H1 (cell line): ENCODE measurements at regions not wholly inside any gene's neighbourhood (a gene's known extent, or its start where the extent isn't known, plus 50 kb on each side); places are given as distances from the start of the nearest gene placed in this dataset.

Experiments used
- CTCF ChIA-PET: fragments of 300-600 bp; sonication (Branson Sonifier 250); formaldehyde crosslinking; loops from one replicate; lab custom pipeline; 2021; ENCODE audit not compliant: partially characterized antibody; lab: Charles Lee
- POLR2A ChIA-PET: fragments of 300-600 bp; sonication (Branson Sonifier 250); formaldehyde crosslinking; loops from one replicate; lab custom pipeline; 2021; ENCODE audit warnings: inconsistent platforms; ENCODE audit not compliant: partially characterized antibody; lab: Charles Lee
- DNase-seq, 2 experiments: peaks; one replicate each; pipeline versions ENCODE4 v3.0.0 to v3.0.0-alpha.2; 2010 to 2022; ENCODE audit warnings: low spot score in 2 of 2, low read depth in 1 of 2, mixed read lengths in 1 of 2
- FAIRE-seq: peaks from 2 replicates; lab custom pipeline; 2011; peaks lifted over from hg19 to GRCh38; lab: Jason Lieb, UNC
- H2AFZ ChIP-seq: 2 replicates; pipeline ENCODE4 v1.8.1; 2012; ENCODE audit warnings: low read length, inconsistent platforms
- H2AK5ac ChIP-seq: 2 replicates; pipeline ENCODE4 v1.6.1; 2013; ENCODE audit warnings: low read depth, low read length
- H2BK120ac ChIP-seq: replicated peaks from 2 replicates; pipeline ENCODE3; 2013; ENCODE audit warnings: low read depth, low read length, inconsistent platforms
- H2BK12ac ChIP-seq: 2 replicates; pipeline ENCODE4 v1.6.1; 2013; ENCODE audit warnings: low read depth, low read length
- H2BK15ac ChIP-seq: 2 replicates; pipeline ENCODE4 v1.6.1; 2013; ENCODE audit warnings: low read length
- H2BK20ac ChIP-seq: 2 replicates; pipeline ENCODE4 v1.6.1; 2013; ENCODE audit warnings: low read length
- H2BK5ac ChIP-seq: 2 replicates; pipeline ENCODE4 v1.6.1; 2013; ENCODE audit warnings: low read depth, low read length
- H3K14ac ChIP-seq: 2 replicates; pipeline ENCODE4 v1.6.1; 2013; ENCODE audit warnings: inconsistent platforms; ENCODE audit not compliant: insufficient read length
- H3K18ac ChIP-seq: 2 replicates; pipeline ENCODE4 v1.6.1; 2013; ENCODE audit warnings: low read length; ENCODE audit errors: extremely low read depth
- H3K23ac ChIP-seq: 2 replicates; pipeline ENCODE4 v1.6.1; 2013; ENCODE audit warnings: inconsistent platforms; ENCODE audit not compliant: insufficient read length
- H3K23me2 ChIP-seq: 2 replicates; pipeline ENCODE4 v1.6.1; 2013; ENCODE audit warnings: low read depth, low read length
- H3K27ac ChIP-seq: 2 replicates; pipeline ENCODE4 v1.6.1; 2011; ENCODE audit warnings: low read depth, low read length, inconsistent platforms
- H3K27me3 ChIP-seq, 4 experiments: replicated peaks in 1 of 4; 1 replicate in 1 of 4; 2 replicates in 3 of 4; pipeline versions ENCODE4 v1.6.1 to v1.8.1; 2011 to 2013; ENCODE audit warnings: low read length in 3 of 4, mild to moderate bottlenecking in 3 of 4, inconsistent platforms in 2 of 4, mixed read lengths in 2 of 4, moderate library complexity in 1 of 4; ENCODE audit not compliant: control insufficient read depth in 3 of 4, insufficient read depth in 3 of 4; ENCODE audit errors: extremely low read depth in 1 of 4
- H3K36me3 ChIP-seq, 4 experiments: 2 replicates each; pipeline versions ENCODE4 v1.6.1 to v1.8.1; 2011 to 2013; ENCODE audit warnings: mild to moderate bottlenecking in 4 of 4, low read length in 3 of 4, moderate library complexity in 2 of 4, control low read depth in 1 of 4, inconsistent platforms in 1 of 4; ENCODE audit not compliant: insufficient read depth in 4 of 4, control insufficient read depth in 2 of 4
- H3K4ac ChIP-seq: replicated peaks from 2 replicates; pipeline ENCODE3; 2013; ENCODE audit warnings: low read length, low read depth, mixed read lengths, inconsistent platforms; ENCODE audit not compliant: insufficient read length
- H3K4me1 ChIP-seq, 4 experiments: replicated peaks in 1 of 4; 1 replicate in 1 of 4; 2 replicates in 3 of 4; pipeline versions ENCODE4 v1.6.1 to v1.8.1; 2011 to 2013; ENCODE audit warnings: low read length in 3 of 4, inconsistent platforms in 2 of 4, mixed read lengths in 1 of 4; ENCODE audit not compliant: insufficient read depth in 4 of 4, control insufficient read depth in 3 of 4
- H3K4me2 ChIP-seq, 2 experiments: 2 replicates each; pipeline versions ENCODE4 v1.6.1 to v1.8.1; 2011 to 2013; ENCODE audit warnings: low read depth in 2 of 2, low read length in 2 of 2, control low read depth in 1 of 2, inconsistent platforms in 1 of 2, mild to moderate bottlenecking in 1 of 2; ENCODE audit not compliant: insufficient read depth in 1 of 2
- H3K4me3 ChIP-seq, 4 experiments: fragments of 200-600, 300-600 bp in 1 of 4; sonication (generic), shearing (Covaris generic), sonication (Bioruptor Twin) in 1 of 4; 2 replicates each; pipeline versions ENCODE4 v1.5.1 to v1.8.1; 2011 to 2016; ENCODE audit warnings: low read length in 4 of 4, low read depth in 3 of 4, control low read depth in 2 of 4, inconsistent platforms in 2 of 4, mild to moderate bottlenecking in 2 of 4, mixed read lengths in 1 of 4, moderate library complexity in 1 of 4; ENCODE audit not compliant: insufficient read depth in 2 of 4; ENCODE audit errors: extremely low read depth in 1 of 4
- H3K56ac ChIP-seq: replicated peaks from 2 replicates; pipeline ENCODE3; 2013; ENCODE audit warnings: low read depth, mild to moderate bottlenecking, mixed read lengths, low read length, inconsistent platforms; ENCODE audit not compliant: insufficient read length
- H3K79me1 ChIP-seq: 2 replicates; pipeline ENCODE4 v1.6.1; 2013; ENCODE audit warnings: low read depth, low read length, control low read depth
- H3K79me2 ChIP-seq, 2 experiments: 2 replicates each; pipeline versions ENCODE4 v1.6.1 to v1.8.1; 2012 to 2013; ENCODE audit warnings: low read length in 2 of 2, mild to moderate bottlenecking in 2 of 2, inconsistent platforms in 1 of 2; ENCODE audit not compliant: insufficient read depth in 2 of 2, control insufficient read depth in 1 of 2
- H3K9ac ChIP-seq, 4 experiments: replicated peaks in 1 of 4; 1 replicate in 1 of 4; 2 replicates in 3 of 4; pipeline versions ENCODE4 v1.6.1 to v1.8.1; 2011 to 2013; ENCODE audit warnings: low read depth in 3 of 4, low read length in 3 of 4, control low read depth in 2 of 4, mild to moderate bottlenecking in 2 of 4, moderate library complexity in 2 of 4, inconsistent platforms in 1 of 4; ENCODE audit errors: extremely low read depth in 1 of 4
- H3K9me3 ChIP-seq, 2 experiments: 2 replicates each; pipeline versions ENCODE4 v1.6.1 to v1.8.1; 2012 to 2013; ENCODE audit warnings: mild to moderate bottlenecking in 2 of 2, moderate library complexity in 2 of 2, control low read depth in 1 of 2, inconsistent platforms in 1 of 2, low read depth in 1 of 2, low read length in 1 of 2, mixed read lengths in 1 of 2; ENCODE audit not compliant: insufficient read depth in 2 of 2
- H4K20me1 ChIP-seq, 2 experiments: replicated peaks in 1 of 2; 2 replicates each; pipeline versions ENCODE3 to v1.8.1; 2011 to 2013; ENCODE audit warnings: inconsistent platforms in 2 of 2, low read length in 2 of 2, mild to moderate bottlenecking in 1 of 2; ENCODE audit not compliant: insufficient read depth in 2 of 2, control insufficient read depth in 1 of 2
- H4K5ac ChIP-seq: 2 replicates; pipeline ENCODE4 v1.6.1; 2013; ENCODE audit warnings: low read length, low read depth, mixed read lengths, inconsistent platforms; ENCODE audit not compliant: insufficient read length
- H4K8ac ChIP-seq: 2 replicates; pipeline ENCODE4 v1.8.0; 2013; ENCODE audit warnings: mild to moderate bottlenecking, moderate library complexity, low read length, inconsistent platforms; ENCODE audit not compliant: insufficient read depth; ENCODE audit errors: extremely low read depth
- H4K91ac ChIP-seq: replicated peaks from 2 replicates; pipeline ENCODE3; 2013; ENCODE audit warnings: low read length, mixed read lengths, inconsistent platforms; ENCODE audit not compliant: insufficient read length
- BCL11A ChIP-seq, 2 experiments: IDR thresholded peaks; one replicate each; pipeline ENCODE4 v1.6.1; 2011; ENCODE audit warnings: low read depth in 2 of 2, low read length in 2 of 2, mild to moderate bottlenecking in 2 of 2
- CBX5 ChIP-seq: fragments of 300-800, 300-1000 bp; sonication (generic); IDR thresholded peaks from 2 replicates; pipeline ENCODE4 v1.7.1; 2016; ENCODE audit warnings: antibody characterized with exemption, low read length, low read depth
- CEBPB ChIP-seq: IDR thresholded peaks from 2 replicates; pipeline ENCODE4 v1.6.1; 2012; ENCODE audit warnings: low read depth, low read length
- CHD2 ChIP-seq: IDR thresholded peaks from 2 replicates; pipeline ENCODE4 v1.6.1; 2012; ENCODE audit warnings: low read length, improper control_type of control experiment
- EZH2 ChIP-seq: fragments of 200-600 bp; sonication (generic); IDR thresholded peaks from 2 replicates; pipeline ENCODE4 v1.7.1; 2012; ENCODE audit warnings: low read depth, mild to moderate bottlenecking, moderate library complexity, low read length, inconsistent platforms; ENCODE audit not compliant: severe bottlenecking
- FOSL1 ChIP-seq: IDR thresholded peaks from 2 replicates; pipeline ENCODE4 v1.6.1; 2011; ENCODE audit warnings: mild to moderate bottlenecking, low read depth, low read length, moderate library complexity; ENCODE audit not compliant: insufficient read depth
- GTF2F1 ChIP-seq: IDR thresholded peaks from 2 replicates; pipeline ENCODE4 v1.6.1; 2012; ENCODE audit warnings: low read depth, low read length, improper control_type of control experiment, borderline replicate concordance
- JUND ChIP-seq: IDR thresholded peaks from 2 replicates; pipeline ENCODE4 v1.6.1; 2011; ENCODE audit warnings: mild to moderate bottlenecking, improper control_type of control experiment, low read length
- KDM4A ChIP-seq: IDR thresholded peaks from one replicate; pipeline ENCODE4 v1.7.1; 2012; ENCODE audit warnings: low read depth, mild to moderate bottlenecking, moderate library complexity, low read length, inconsistent platforms; ENCODE audit not compliant: severe bottlenecking
- POLR2A ChIP-seq, 2 experiments: IDR thresholded peaks; 1 replicate in 1 of 2; 2 replicates in 1 of 2; pipeline ENCODE4 v1.6.1; 2011; ENCODE audit warnings: low read depth in 2 of 2, low read length in 2 of 2, mild to moderate bottlenecking in 2 of 2; ENCODE audit errors: control extremely low read depth in 1 of 2
- RFX5 ChIP-seq: IDR thresholded peaks from 2 replicates; pipeline ENCODE4 v1.6.1; 2011; ENCODE audit warnings: low read depth, low read length, improper control_type of control experiment, borderline replicate concordance
- SIRT6 ChIP-seq: IDR thresholded peaks from one replicate; pipeline ENCODE4 v1.7.1; 2012; ENCODE audit warnings: low read length, inconsistent platforms
- SUZ12 ChIP-seq: fragments of 200-600 bp; sonication (generic); IDR thresholded peaks from 2 replicates; pipeline ENCODE4 v1.6.1; 2012; ENCODE audit warnings: mild to moderate bottlenecking, inconsistent platforms, low read length, moderate library complexity, mixed read lengths
- TCF12 ChIP-seq: IDR thresholded peaks from 2 replicates; pipeline ENCODE4 v1.6.1; 2011; ENCODE audit warnings: low read depth, mild to moderate bottlenecking, low read length
- YY1 ChIP-seq: IDR thresholded peaks from 2 replicates; pipeline ENCODE4 v1.6.1; 2011; ENCODE audit warnings: low read depth, mild to moderate bottlenecking, low read length
- WGBS, 2 experiments: shearing (Covaris generic) in 1 of 2; methylation state at CpG; one replicate each; pipeline versions ENCODE4 v1.1.6 to v1.1.7; 2013 to 2015; ENCODE audit warnings: low lambda C conversion rate in 2 of 2, mixed read lengths in 2 of 2, inconsistent platforms in 1 of 2, low coverage in 1 of 2, missing lambda C conversion rate in 1 of 2; ENCODE audit not compliant: insufficient replicate concordance in 2 of 2, insufficient coverage in 1 of 2, insufficient read length in 1 of 2; ENCODE audit errors: extremely low coverage in 1 of 2, missing lambda C conversion rate in 1 of 2; 5-methylcytosine and 5-hydroxymethylcytosine counted together

- no peaks in the 10 kb centered on the region for H4K20me1 ChIP-seq
- WGBS, 2 experiments: 89% methylated on average over 6 of the region's 6 CpGs; no CpG with 5 or more reads in 1 of the 2 experiments
- H3K4me1 ChIP-seq: no peaks in the 10 kb centered on the region
- H4K5ac ChIP-seq: no peak overlapping the region
- no peak for DNase-seq
- H2BK5ac ChIP-seq: no peak overlapping the region
- FAIRE-seq: no peak
- H3K79me2 ChIP-seq: no peaks in the 10 kb centered on the region
- no peak overlapping the region for H3K9ac ChIP-seq
- no peaks in the 10 kb centered on the region for H3K27me3 ChIP-seq
- H2AFZ ChIP-seq: no peak overlapping the region
- no peak overlapping the region for H3K23ac ChIP-seq
- no peak overlapping the region for H3K14ac ChIP-seq
- no peaks in the 10 kb centered on the region for H3K9me3 ChIP-seq
- ChIA-PET CTCF (interaction anchor here (0.6 kb wide), 1 partner anchor 1902 kb away, joined by 3 read pairs; no protein-coding TSS in a partner anchor), POLR2A (no interaction called here)
- no peaks in the 10 kb centered on the region for H3K79me1 ChIP-seq
- no peak overlapping the region for H3K27ac ChIP-seq
- H2BK20ac ChIP-seq: no peak overlapping the region
- H3K23me2 ChIP-seq: no peaks in the 10 kb centered on the region; the same call in 1 of the 2 replicates
- no peak overlapping the region for H3K18ac ChIP-seq
- H4K91ac ChIP-seq: no peak overlapping the region
- no peak overlapping the region for H2BK12ac ChIP-seq
- no peak overlapping the region for H2AK5ac ChIP-seq
- no peak overlapping the region for H2BK120ac ChIP-seq
- no peak overlapping the region for H4K8ac ChIP-seq
- H3K56ac ChIP-seq: no peak overlapping the region
- H3K36me3 ChIP-seq: no peaks in the 10 kb centered on the region
- no peak overlapping the region for H2BK15ac ChIP-seq
- no peak overlapping the region for H3K4me2 ChIP-seq
- no peak overlapping the region for H3K4ac ChIP-seq
- H3K4me3 ChIP-seq: no peak overlapping the region
- TF ChIP-seq JUND (no peak), FOSL1 (no peak), CHD2 (no peak), KDM4A (no peak), GTF2F1 (no peak), CEBPB (no peak), CBX5 (no peak), YY1 (no peak), RFX5 (no peak), BCL11A (IDR thresholded peaks at IDR 0.05; ENCODE audit: low read depth in 2 of 2, low read length in 2 of 2) (no peak), SUZ12 (no peak), TCF12 (no peak), SIRT6 (no peak), POLR2A (IDR thresholded peaks at IDR 0.05; ENCODE audit: control extremely low read depth in 1 of 2, low read depth in 2 of 2, low read length in 2 of 2) (no peak), EZH2 (no peak)
Measured at GRCh38 chr2:226310146-226310545, 489.5 kb downstream of the IRS1 start.
